ENCODE measurements at regions not wholly inside any gene's neighbourhood (a gene's known extent, or its start where the extent isn't known, plus 50 kb on each side); places are given as distances from the start of the nearest gene placed in this dataset.

GRCh38 chr2:3078684-3079083 lies 298.9 kb downstream of the EIPR1 start:
- no peak overlapping the region for H2AFZ ChIP-seq (ENCODE audit: low read length)
- H3K27ac ChIP-seq (ENCODE audit: low read depth, low read length): no peak overlapping the region

GRCh38 chr2:3076848-3077642 lies 300.6 kb downstream of the EIPR1 start:
- H3K36me3 ChIP-seq (ENCODE audit: insufficient read depth, low read length): no peaks in the 10 kb centered on the region
- H4K20me1 ChIP-seq (ENCODE audit: insufficient read depth, low read length): no peaks in the 10 kb centered on the region
- no peak for DNase-seq (ENCODE audit: insufficient read length, low spot score, missing footprints)
- H3K79me2 ChIP-seq (ENCODE audit: insufficient read depth, low read length): no peaks in the 10 kb centered on the region
- no peak overlapping the region for H3K4me2 ChIP-seq (ENCODE audit: insufficient read depth, low read length)
- TF ChIP-seq CTCF (IDR thresholded peaks at IDR 0.05; ENCODE audit: extremely low read depth, low read depth, low read length): no peak
- H3K4me1 ChIP-seq (ENCODE audit: insufficient read depth, low read length): no peaks in the 10 kb centered on the region
- no peak overlapping the region for H3K4me3 ChIP-seq (ENCODE audit: insufficient read depth, low read length)
- no peak overlapping the region for H3K27ac ChIP-seq (ENCODE audit: low read depth, low read length)
- H3K9me3 ChIP-seq (ENCODE audit: low read depth, low read length): no peaks in the 10 kb centered on the region
- no peak overlapping the region for H2AFZ ChIP-seq (ENCODE audit: low read length)
- no peaks in the 10 kb centered on the region for H3K27me3 ChIP-seq (ENCODE audit: insufficient read depth, low read length)

More at GRCh38 chr2:3078684-3079083, 298.9 kb downstream of the EIPR1 start:
- H3K36me3 ChIP-seq (ENCODE audit: insufficient read depth, low read length): no peaks in the 10 kb centered on the region
- no peaks in the 10 kb centered on the region for H3K27me3 ChIP-seq (ENCODE audit: insufficient read depth, low read length)
- no peaks in the 10 kb centered on the region for H3K4me1 ChIP-seq (ENCODE audit: insufficient read depth, low read length)
- no peaks in the 10 kb centered on the region for H3K9me3 ChIP-seq (ENCODE audit: low read depth, low read length)
- TF ChIP-seq CTCF (IDR thresholded peaks at IDR 0.05; ENCODE audit: extremely low read depth, low read depth, low read length): no peak
- no peak for DNase-seq (ENCODE audit: insufficient read length, low spot score, missing footprints)
- H4K20me1 ChIP-seq (ENCODE audit: insufficient read depth, low read length): no peaks in the 10 kb centered on the region
- no peaks in the 10 kb centered on the region for H3K79me2 ChIP-seq (ENCODE audit: insufficient read depth, low read length)
- no peak overlapping the region for H3K4me2 ChIP-seq (ENCODE audit: insufficient read depth, low read length)
- no peak overlapping the region for H3K4me3 ChIP-seq (ENCODE audit: insufficient read depth, low read length)

- no peak overlapping the region for H3K27ac ChIP-seq (ENCODE audit: low read depth, low read length)
- no peak overlapping the region for H3K4me3 ChIP-seq (ENCODE audit: insufficient read depth, low read length)
- no peaks in the 10 kb centered on the region for H3K36me3 ChIP-seq (ENCODE audit: insufficient read depth, low read length)
- H4K20me1 ChIP-seq (ENCODE audit: insufficient read depth, low read length): no peaks in the 10 kb centered on the region
- H3K79me2 ChIP-seq (ENCODE audit: insufficient read depth, low read length): no peaks in the 10 kb centered on the region
- no peak overlapping the region for H2AFZ ChIP-seq (ENCODE audit: low read length)
- H3K4me2 ChIP-seq (ENCODE audit: insufficient read depth, low read length): no peak overlapping the region
- no peaks in the 10 kb centered on the region for H3K9me3 ChIP-seq (ENCODE audit: low read depth, low read length)
- no peaks in the 10 kb centered on the region for H3K4me1 ChIP-seq (ENCODE audit: insufficient read depth, low read length)
- DNase-seq (ENCODE audit: insufficient read length, low spot score, missing footprints): no peak
- no peak for TF ChIP-seq CTCF (IDR thresholded peaks at IDR 0.05; ENCODE audit: extremely low read depth, low read depth, low read length)
- no peaks in the 10 kb centered on the region for H3K27me3 ChIP-seq (ENCODE audit: insufficient read depth, low read length)
Measured at GRCh38 chr2:3075991-3076340, 301.7 kb downstream of the EIPR1 start.

- H3K27me3 ChIP-seq (ENCODE audit: insufficient read depth, low read length): no peaks in the 10 kb centered on the region
- no peak overlapping the region for H3K4me2 ChIP-seq (ENCODE audit: insufficient read depth, low read length)
- no peak overlapping the region for H3K27ac ChIP-seq (ENCODE audit: low read depth, low read length)
- no peaks in the 10 kb centered on the region for H4K20me1 ChIP-seq (ENCODE audit: insufficient read depth, low read length)
- no peak overlapping the region for H2AFZ ChIP-seq (ENCODE audit: low read length)
- H3K9me3 ChIP-seq (ENCODE audit: low read depth, low read length): no peaks in the 10 kb centered on the region
- H3K79me2 ChIP-seq (ENCODE audit: insufficient read depth, low read length): no peaks in the 10 kb centered on the region
- H3K4me3 ChIP-seq (ENCODE audit: insufficient read depth, low read length): no peak overlapping the region
- H3K36me3 ChIP-seq (ENCODE audit: insufficient read depth, low read length): no peaks in the 10 kb centered on the region
- no peaks in the 10 kb centered on the region for H3K4me1 ChIP-seq (ENCODE audit: insufficient read depth, low read length)
- DNase-seq (ENCODE audit: insufficient read length, low spot score, missing footprints): no peak
- no peak for TF ChIP-seq CTCF (IDR thresholded peaks at IDR 0.05; ENCODE audit: extremely low read depth, low read depth, low read length)
Measured at GRCh38 chr2:3075316-3075990, 302.2 kb downstream of the EIPR1 start.

All from osteoblast (primary cell).